ENCODE measurements at regions not wholly inside any gene's neighbourhood (a gene's known extent, or its start where the extent isn't known, plus 50 kb on each side); places are given as distances from the start of the nearest gene placed in this dataset.

DNA sequence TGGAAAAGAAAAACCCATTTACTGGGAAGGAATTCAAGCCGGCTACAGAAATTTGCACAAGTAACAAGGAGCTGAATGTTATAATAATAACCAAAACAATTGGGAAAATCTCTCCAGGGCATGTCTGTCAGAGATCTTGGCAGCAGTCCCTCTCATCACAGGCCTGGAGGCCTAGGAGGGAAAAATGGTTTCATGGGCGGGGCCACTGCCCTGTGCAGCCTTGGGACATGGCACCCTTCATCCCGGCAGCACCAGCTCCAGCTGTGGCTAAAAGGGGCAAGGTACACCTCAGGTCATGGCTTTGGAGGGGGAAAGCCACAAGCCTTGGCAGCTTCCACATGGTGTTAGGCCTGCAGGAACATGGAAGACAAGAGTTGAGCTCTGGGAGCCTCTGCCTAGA lies 513.1 kb upstream of the CNKSR2 start:
- no peak overlapping the region for H3K4me3 Mint-ChIP-seq (ENCODE audit: unreplicated experiment)
- H3K36me3 ChIP-seq (ENCODE audit: control insufficient read depth, insufficient read depth, low read length): no peaks in the 10 kb centered on the region
- no peak overlapping the region for H3K27ac Mint-ChIP-seq (ENCODE audit: unreplicated experiment)
- TF ChIP-seq, protein P1, sequence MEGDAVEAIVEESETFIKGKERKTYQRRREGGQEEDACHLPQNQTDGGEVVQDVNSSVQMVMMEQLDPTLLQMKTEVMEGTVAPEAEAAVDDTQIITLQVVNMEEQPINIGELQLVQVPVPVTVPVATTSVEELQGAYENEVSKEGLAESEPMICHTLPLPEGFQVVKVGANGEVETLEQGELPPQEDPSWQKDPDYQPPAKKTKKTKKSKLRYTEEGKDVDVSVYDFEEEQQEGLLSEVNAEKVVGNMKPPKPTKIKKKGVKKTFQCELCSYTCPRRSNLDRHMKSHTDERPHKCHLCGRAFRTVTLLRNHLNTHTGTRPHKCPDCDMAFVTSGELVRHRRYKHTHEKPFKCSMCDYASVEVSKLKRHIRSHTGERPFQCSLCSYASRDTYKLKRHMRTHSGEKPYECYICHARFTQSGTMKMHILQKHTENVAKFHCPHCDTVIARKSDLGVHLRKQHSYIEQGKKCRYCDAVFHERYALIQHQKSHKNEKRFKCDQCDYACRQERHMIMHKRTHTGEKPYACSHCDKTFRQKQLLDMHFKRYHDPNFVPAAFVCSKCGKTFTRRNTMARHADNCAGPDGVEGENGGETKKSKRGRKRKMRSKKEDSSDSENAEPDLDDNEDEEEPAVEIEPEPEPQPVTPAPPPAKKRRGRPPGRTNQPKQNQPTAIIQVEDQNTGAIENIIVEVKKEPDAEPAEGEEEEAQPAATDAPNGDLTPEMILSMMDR (IDR thresholded peaks at IDR 0.05; ENCODE audit: insufficient read depth in 1 of 2, low read depth in 1 of 2, low read length in 1 of 2, severe bottlenecking in 1 of 2, unreplicated experiment in 1 of 2): no peak
- peaks cover 7% of the 10 kb centered on the region for H3K9me3 Mint-ChIP-seq (ENCODE audit: unreplicated experiment)
- no TSS peak for BruUV-seq (replicated peaks)
- H3K36me3 Mint-ChIP-seq (ENCODE audit: insufficient read depth, unreplicated experiment): no peaks in the 10 kb centered on the region
- no peaks in the 10 kb centered on the region for H3K27me3 ChIP-seq (replicated peaks; ENCODE audit: control insufficient read depth, insufficient read depth, low read length)
- ChIA-PET POLR2A (no interaction called here), CTCF (no interaction called here)
- H3K4me1 ChIP-seq: no peaks in the 10 kb centered on the region
- H3K4me3 ChIP-seq (ENCODE audit: low read depth, low read length): no peak overlapping the region
- no peak for DNase-seq
- H3K9me3 ChIP-seq: no peaks in the 10 kb centered on the region
- H3K4me1 Mint-ChIP-seq (ENCODE audit: low read depth, unreplicated experiment): no peaks in the 10 kb centered on the region
- intact Hi-C loops (cut with micrococcal nuclease; ENCODE audit: unreplicated experiment): no loop called here
- no peaks in the 10 kb centered on the region for H3K27me3 Mint-ChIP-seq (ENCODE audit: insufficient read depth, unreplicated experiment)

DNA sequence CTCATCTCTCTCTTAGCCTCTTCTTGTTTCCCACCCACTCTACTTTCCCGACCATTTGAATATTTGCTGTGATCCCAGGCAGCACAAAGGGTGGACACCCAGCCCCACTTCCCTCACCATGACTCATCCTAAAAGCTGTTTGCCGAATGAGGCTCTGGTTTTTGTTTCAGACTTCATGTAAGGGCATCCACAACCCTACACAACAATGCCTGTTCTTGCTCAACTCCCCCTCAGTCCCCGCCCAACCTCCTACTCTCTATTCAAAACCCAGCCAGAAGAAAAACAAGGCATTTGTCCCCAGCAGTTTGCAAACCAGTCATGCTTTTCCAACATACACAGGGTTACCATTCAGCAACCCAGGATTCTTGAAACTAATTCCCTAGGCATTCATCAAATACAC lies 516.5 kb upstream of the CNKSR2 start:
- intact Hi-C loops (cut with micrococcal nuclease; ENCODE audit: unreplicated experiment): no loop called here
- peaks cover 7% of the 10 kb centered on the region for H3K9me3 Mint-ChIP-seq (ENCODE audit: unreplicated experiment)
- Histone ChIP-seq H3K36me3 (ENCODE audit: control insufficient read depth, insufficient read depth, low read length) (no peaks in the 10 kb centered on the region), H3K4me1 (no peaks in the 10 kb centered on the region), H3K4me3 (ENCODE audit: low read depth, low read length) (no peak overlapping the region), H3K27me3 (replicated peaks; ENCODE audit: control insufficient read depth, insufficient read depth, low read length) (no peaks in the 10 kb centered on the region), H3K9me3 (no peaks in the 10 kb centered on the region)
- no peak overlapping the region for H3K4me3 Mint-ChIP-seq (ENCODE audit: unreplicated experiment)
- BruUV-seq (replicated peaks): no TSS peak
- H3K27me3 Mint-ChIP-seq (ENCODE audit: insufficient read depth, unreplicated experiment): no peaks in the 10 kb centered on the region
- TF ChIP-seq, protein P1 (IDR thresholded peaks at IDR 0.05; ENCODE audit: insufficient read depth in 1 of 2, low read depth in 1 of 2, low read length in 1 of 2, severe bottlenecking in 1 of 2, unreplicated experiment in 1 of 2): no peak
- CTCF ChIA-PET: no interaction called here
- H3K27ac Mint-ChIP-seq (ENCODE audit: unreplicated experiment): no peak overlapping the region
- POLR2A ChIA-PET: no interaction called here
- H3K4me1 Mint-ChIP-seq (ENCODE audit: low read depth, unreplicated experiment): no peaks in the 10 kb centered on the region
- no peak for DNase-seq
- H3K36me3 Mint-ChIP-seq (ENCODE audit: insufficient read depth, unreplicated experiment): no peaks in the 10 kb centered on the region

DNA sequence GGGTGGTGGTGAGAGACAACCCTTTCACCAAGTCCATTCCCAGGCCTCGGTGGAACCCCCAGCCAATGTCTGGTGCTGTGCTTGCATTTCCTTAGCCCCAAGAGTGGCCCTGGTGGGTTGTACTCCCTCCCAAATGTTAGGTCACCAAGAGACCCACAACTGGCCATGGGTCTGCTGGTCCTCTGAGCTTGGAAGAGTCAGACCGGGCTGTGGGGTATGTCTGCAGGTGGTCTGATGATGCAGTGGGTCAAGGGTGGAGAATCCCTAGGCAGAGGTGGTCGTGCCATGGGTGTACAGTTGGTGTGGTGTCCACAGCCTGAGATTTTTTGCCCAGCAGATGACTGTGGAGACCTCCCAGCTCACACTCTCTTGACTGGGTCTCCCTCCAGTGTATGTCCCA lies 535.7 kb upstream of the CNKSR2 start:
- no peaks in the 10 kb centered on the region for H3K27me3 Mint-ChIP-seq (ENCODE audit: insufficient read depth, unreplicated experiment)
- no peak for DNase-seq
- H3K27me3 ChIP-seq (replicated peaks; ENCODE audit: control insufficient read depth, insufficient read depth, low read length): no peaks in the 10 kb centered on the region
- H3K9me3 ChIP-seq: no peaks in the 10 kb centered on the region
- no peaks in the 10 kb centered on the region for H3K36me3 Mint-ChIP-seq (ENCODE audit: insufficient read depth, unreplicated experiment)
- intact Hi-C loops (cut with micrococcal nuclease; ENCODE audit: unreplicated experiment): no loop called here
- H3K36me3 ChIP-seq (ENCODE audit: control insufficient read depth, insufficient read depth, low read length): no peaks in the 10 kb centered on the region
- POLR2A ChIA-PET: no interaction called here
- CTCF ChIA-PET: no interaction called here
- peaks cover 8% of the 10 kb centered on the region for H3K9me3 Mint-ChIP-seq (ENCODE audit: unreplicated experiment)
- H3K4me1 ChIP-seq: no peaks in the 10 kb centered on the region
- BruUV-seq (replicated peaks): no TSS peak
- no peak overlapping the region for H3K27ac Mint-ChIP-seq (ENCODE audit: unreplicated experiment)
- TF ChIP-seq, protein P1 (IDR thresholded peaks at IDR 0.05; ENCODE audit: insufficient read depth in 1 of 2, low read depth in 1 of 2, low read length in 1 of 2, severe bottlenecking in 1 of 2, unreplicated experiment in 1 of 2): no peak
- H3K4me3 Mint-ChIP-seq (ENCODE audit: unreplicated experiment): no peak overlapping the region
- no peaks in the 10 kb centered on the region for H3K4me1 Mint-ChIP-seq (ENCODE audit: low read depth, unreplicated experiment)
- H3K4me3 ChIP-seq (ENCODE audit: low read depth, low read length): no peak overlapping the region
